ENCODE measurements at regions not wholly inside any gene's neighbourhood (a gene's known extent, or its start where the extent isn't known, plus 50 kb on each side); places are given as distances from the start of the nearest gene placed in this dataset.
"Not testable (repeated sequence)": the region's sequence is repeated elsewhere in the genome, so short reads cannot be mapped to it uniquely, and the experiment has no call there.

GRCh38 chr9:97220894-97221477, 86.5 kb upstream of the CCDC180 start (continued):
- TF ChIP-seq NANOG (IDR thresholded peaks at IDR 0.05; ENCODE audit: insufficient read depth, low read depth, low read length, poor library complexity, severe bottlenecking) (no peak), POLR2AphosphoS5 (IDR thresholded peaks at IDR 0.05; ENCODE audit: low read depth, low read length) (peak; percentile 80), EP300 (IDR thresholded peaks at IDR 0.05; ENCODE audit: borderline replicate concordance in 1 of 2, low read depth in 2 of 2, low read length in 2 of 2) (no peak), TAF7 (optimal IDR thresholded peaks at IDR 0.05; ENCODE audit: borderline replicate concordance, low read depth, low read length) (no peak)

GRCh38 chr9:97220396-97220795, 87.1 kb upstream of the CCDC180 start:
- H3K14ac ChIP-seq (ENCODE audit: insufficient read length); H2BK15ac ChIP-seq (ENCODE audit: low read length); H3K9me3 ChIP-seq (ENCODE audit: insufficient read depth in 2 of 2, low read depth in 1 of 2, low read length in 1 of 2); DNase-seq (ENCODE audit: low read depth in 1 of 2, low spot score in 2 of 2); H3K4ac ChIP-seq (replicated peaks; ENCODE audit: insufficient read length, low read depth, low read length); H4K8ac ChIP-seq (ENCODE audit: extremely low read depth, insufficient read depth, low read length); H3K56ac ChIP-seq (replicated peaks; ENCODE audit: insufficient read length, low read depth, low read length); H4K20me1 ChIP-seq (replicated peaks in 1 of 2; ENCODE audit: control insufficient read depth in 1 of 2, insufficient read depth in 2 of 2, low read length in 2 of 2); H3K23me2 ChIP-seq (ENCODE audit: low read depth, low read length); H2BK12ac ChIP-seq (ENCODE audit: low read depth, low read length); H3K79me1 ChIP-seq (ENCODE audit: low read depth, low read length); H2AFZ ChIP-seq (ENCODE audit: low read length); FAIRE-seq; H3K18ac ChIP-seq (ENCODE audit: extremely low read depth, low read length); H3K27me3 ChIP-seq (replicated peaks in 1 of 4; ENCODE audit: control insufficient read depth in 3 of 4, extremely low read depth in 1 of 4, insufficient read depth in 3 of 4, low read length in 3 of 4); H4K91ac ChIP-seq (replicated peaks; ENCODE audit: insufficient read length, low read length); H3K4me1 ChIP-seq (replicated peaks in 1 of 4; ENCODE audit: control insufficient read depth in 3 of 4, insufficient read depth in 4 of 4, low read length in 3 of 4); H3K36me3 ChIP-seq (ENCODE audit: control insufficient read depth in 2 of 4, insufficient read depth in 4 of 4, low read length in 3 of 4); H3K23ac ChIP-seq (ENCODE audit: insufficient read length); H3K27ac ChIP-seq (ENCODE audit: low read depth, low read length); CTCF ChIA-PET (ENCODE audit: partially characterized antibody); H2AK5ac ChIP-seq (ENCODE audit: low read depth, low read length); H2BK120ac ChIP-seq (replicated peaks; ENCODE audit: low read depth, low read length); H2BK20ac ChIP-seq (ENCODE audit: low read length): not testable (repeated sequence)
- 0% methylated on average over 3 of the region's 3 CpGs; no CpG with 5 or more reads in 1 of the 2 experiments for WGBS, 2 experiments (ENCODE audit: extremely low coverage in 1 of 2, insufficient coverage in 1 of 2, insufficient read length in 1 of 2, insufficient replicate concordance in 2 of 2, low coverage in 1 of 2, low lambda C conversion rate in 2 of 2, missing lambda C conversion rate in 1 of 2)
- H2BK5ac ChIP-seq (ENCODE audit: low read depth, low read length): peak overlapping the region; percentile 92; the same call in 1 of the 2 replicates
- H4K5ac ChIP-seq (ENCODE audit: insufficient read length, low read depth, low read length): peak overlapping the region; percentile 83
- peak overlapping the region; percentile 63 to 66; a peak in 3 of 4 replicates for H3K4me2 ChIP-seq (ENCODE audit: insufficient read depth in 1 of 2, low read depth in 2 of 2, low read length in 2 of 2)
- H3K79me2 ChIP-seq (ENCODE audit: control insufficient read depth in 1 of 2, insufficient read depth in 2 of 2, low read length in 2 of 2): peaks cover 0 to 63% of the 10 kb centered on the region in 2 experiments; a peak in 2 of 4 replicates
- H3K4me3 ChIP-seq (ENCODE audit: extremely low read depth in 1 of 4, insufficient read depth in 2 of 4, low read depth in 3 of 4, low read length in 4 of 4): peak overlapping the region; percentile 65 to 98 (median 82)
- H3K9ac ChIP-seq (replicated peaks in 1 of 4; ENCODE audit: extremely low read depth in 1 of 4, low read depth in 3 of 4, low read length in 3 of 4): peak overlapping the region in 3 of 4 experiments; percentile 86 to 96 (median 90); a peak in 5 of 7 replicates
- POLR2A ChIA-PET (ENCODE audit: partially characterized antibody): interaction anchor here (0.7 to 7.1 kb wide), 16 partner anchors 13 to 547 kb away, joined by 3 to 134 read pairs (median 4); partner anchors contain the start of gene CCDC180

All from H1 (cell line).